ENCODE measurements at regions not wholly inside any gene's neighbourhood (a gene's known extent, or its start where the extent isn't known, plus 50 kb on each side); places are given as distances from the start of the nearest gene placed in this dataset.
A peak's percentile ranks its signal among the peaks of the same experiment; 100 is the strongest.
"Not testable (repeated sequence)": the region's sequence is repeated elsewhere in the genome, so short reads cannot be mapped to it uniquely, and the experiment has no call there.

- WGBS, result 51% methylated on average over 3 of the region's 3 CpGs
- intact Hi-C loops (cut with DNase I), result no loop called here
- no peak overlapping the region for H3K4me3 ChIP-seq
- no peaks in the 10 kb centered on the region for H3K36me3 ChIP-seq
- H3K4me1 ChIP-seq, result no peaks in the 10 kb centered on the region
- TF ChIP-seq POLR2AphosphoS5 (IDR thresholded peaks at IDR 0.05) (no peak), EP300 (IDR thresholded peaks at IDR 0.05) (no peak), CTCF (IDR thresholded peaks at IDR 0.05) (no peak), POLR2A (IDR thresholded peaks at IDR 0.05; ENCODE audit: low read depth) (no peak)
- no peak overlapping the region for H3K27ac ChIP-seq (replicated peaks in 1 of 4)
- no peaks in the 10 kb centered on the region for H3K9me3 ChIP-seq
- no peak for DNase-seq (ENCODE audit: extremely low spot score)
- H3K27me3 ChIP-seq, result no peaks in the 10 kb centered on the region
Measured at GRCh38 chr12:85422762-85423161, 142.7 kb downstream of the ALX1 start.

- WGBS, result 75% methylated on average over 3 of the region's 3 CpGs
- no peak for DNase-seq (ENCODE audit: extremely low spot score)
- no peak for TF ChIP-seq EP300 (IDR thresholded peaks at IDR 0.05)
- no peak for TF ChIP-seq POLR2A (IDR thresholded peaks at IDR 0.05; ENCODE audit: low read depth)
- TF ChIP-seq CTCF (IDR thresholded peaks at IDR 0.05), result no peak
- no peak for TF ChIP-seq POLR2AphosphoS5 (IDR thresholded peaks at IDR 0.05)
Measured at GRCh38 chr12:85423947-85424346, 143.9 kb downstream of the ALX1 start.

GRCh38 chr12:85424581-85425348 lies 144.7 kb downstream of the ALX1 start:
- WGBS, result 61% methylated on average over 10 of the region's 10 CpGs
- no peak for DNase-seq (ENCODE audit: extremely low spot score)

More at GRCh38 chr12:85423947-85424346, 143.9 kb downstream of the ALX1 start:
- no peaks in the 10 kb centered on the region for H3K27me3 ChIP-seq
- H3K27ac ChIP-seq (replicated peaks in 1 of 4), result no peak overlapping the region
- intact Hi-C loops (cut with DNase I), result no loop called here
- H3K36me3 ChIP-seq, result no peaks in the 10 kb centered on the region
- H3K4me1 ChIP-seq, result no peaks in the 10 kb centered on the region
- no peak overlapping the region for H3K4me3 ChIP-seq
- H3K9me3 ChIP-seq, result no peaks in the 10 kb centered on the region

GRCh38 chr12:85425349-85425612 lies 145.3 kb downstream of the ALX1 start:
- Histone ChIP-seq H3K36me3 (no peaks in the 10 kb centered on the region), H3K4me3 (no peak overlapping the region), H3K4me1 (no peaks in the 10 kb centered on the region), H3K9me3 (no peaks in the 10 kb centered on the region), H3K27me3 (no peaks in the 10 kb centered on the region), H3K27ac (replicated peaks in 1 of 4) (no peak overlapping the region)
- TF ChIP-seq CTCF (IDR thresholded peaks at IDR 0.05), result no peak
- no peak for TF ChIP-seq POLR2AphosphoS5 (IDR thresholded peaks at IDR 0.05)
- TF ChIP-seq POLR2A (IDR thresholded peaks at IDR 0.05; ENCODE audit: low read depth), result no peak
- no peak for DNase-seq (ENCODE audit: extremely low spot score)
- WGBS, result 46% methylated on average over 1 of the region's 1 CpG
- intact Hi-C loops (cut with DNase I), result no loop called here

More at GRCh38 chr12:85424581-85425348, 144.7 kb downstream of the ALX1 start:
- Histone ChIP-seq H3K27ac (replicated peaks in 1 of 4) (no peak overlapping the region), H3K4me1 (no peaks in the 10 kb centered on the region), H3K4me3 (no peak overlapping the region), H3K9me3 (no peaks in the 10 kb centered on the region), H3K27me3 (no peaks in the 10 kb centered on the region), H3K36me3 (no peaks in the 10 kb centered on the region)
- TF ChIP-seq CTCF (IDR thresholded peaks at IDR 0.05), result peak in 1 of 3 experiments; percentile 10
- no peak for TF ChIP-seq POLR2AphosphoS5 (IDR thresholded peaks at IDR 0.05)
- intact Hi-C loops (cut with DNase I), result no loop called here

GRCh38 chr12:85425926-85426325 lies 145.9 kb downstream of the ALX1 start:
- WGBS, result 78% methylated on average over 4 of the region's 4 CpGs

GRCh38 chr12:85433148-85433547 lies 153.1 kb downstream of the ALX1 start:
- H3K27me3 ChIP-seq; DNase-seq (ENCODE audit: extremely low spot score); intact Hi-C loops (cut with DNase I); H3K9me3 ChIP-seq; H3K27ac ChIP-seq (replicated peaks in 1 of 4); H3K4me1 ChIP-seq; H3K36me3 ChIP-seq; H3K4me3 ChIP-seq: not testable (repeated sequence)

More at GRCh38 chr12:85425926-85426325, 145.9 kb downstream of the ALX1 start:
- Histone ChIP-seq H3K9me3 (no peaks in the 10 kb centered on the region), H3K4me3 (no peak overlapping the region), H3K27me3 (no peaks in the 10 kb centered on the region), H3K36me3 (no peaks in the 10 kb centered on the region), H3K27ac (replicated peaks in 1 of 4) (no peak overlapping the region), H3K4me1 (no peaks in the 10 kb centered on the region)
- no peak for TF ChIP-seq EP300 (IDR thresholded peaks at IDR 0.05)
- TF ChIP-seq POLR2A (IDR thresholded peaks at IDR 0.05; ENCODE audit: low read depth), result no peak
- TF ChIP-seq CTCF (IDR thresholded peaks at IDR 0.05), result no peak
- TF ChIP-seq POLR2AphosphoS5 (IDR thresholded peaks at IDR 0.05), result no peak
- intact Hi-C loops (cut with DNase I), result no loop called here
- DNase-seq (ENCODE audit: extremely low spot score), result no peak

Measured in esophagus muscularis mucosa (tissue), 4 donors.